H1 (cell line): ENCODE measurements at regions not wholly inside any gene's neighbourhood (a gene's known extent, or its start where the extent isn't known, plus 50 kb on each side); places are given as distances from the start of the nearest gene placed in this dataset.

ENCODE experiments used
- EGR1 ChIP-seq: IDR thresholded peaks from 2 replicates; pipeline ENCODE4 v1.6.1; 2011; ENCODE audit warnings: low read depth, low read length, borderline replicate concordance
- EZH2 ChIP-seq: fragments of 200-600 bp; sonication (generic); IDR thresholded peaks from 2 replicates; pipeline ENCODE4 v1.7.1; 2012; ENCODE audit warnings: low read depth, mild to moderate bottlenecking, moderate library complexity, low read length, inconsistent platforms; ENCODE audit not compliant: severe bottlenecking
- POLR2AphosphoS5 ChIP-seq: IDR thresholded peaks from 2 replicates; pipeline ENCODE4 v1.6.1; 2011; ENCODE audit warnings: low read depth, low read length

GRCh38 chrX:122582280-122582974 is 601.7 kb upstream of the GRIA3 start:
- no peak for TF ChIP-seq EZH2
- TF ChIP-seq POLR2AphosphoS5: no peak
- TF ChIP-seq EGR1: no peak
